Neuronal stem cell (in vitro differentiated cells): ENCODE measurements at regions not wholly inside any gene's neighbourhood (a gene's known extent, or its start where the extent isn't known, plus 50 kb on each side); places are given as distances from the start of the nearest gene placed in this dataset.

Experiments
- DNase-seq: peaks from one replicate; pipeline ENCODE4 v3.0.0-alpha.2; 2013; ENCODE audit warnings: low spot score
- H2AFZ ChIP-seq: one replicate; pipeline ENCODE4 v1.6.1; 2013; ENCODE audit warnings: mild to moderate bottlenecking, low read length, inconsistent platforms
- H2AK5ac ChIP-seq: 2 replicates; pipeline ENCODE4 v1.6.1; 2013; ENCODE audit warnings: low read depth, mild to moderate bottlenecking, inconsistent platforms, low read length, moderate library complexity, mixed read lengths
- H2BK120ac ChIP-seq: 2 replicates; pipeline ENCODE4 v1.6.1; 2013; ENCODE audit warnings: low read depth, mild to moderate bottlenecking, inconsistent platforms, low read length, moderate library complexity, mixed read lengths
- H2BK12ac ChIP-seq: one replicate; pipeline ENCODE4 v1.6.1; 2013; ENCODE audit warnings: low read length, inconsistent platforms
- H2BK15ac ChIP-seq: 2 replicates; pipeline ENCODE4 v1.6.1; 2013; ENCODE audit warnings: mild to moderate bottlenecking, low read length, inconsistent platforms, mixed read lengths
- H2BK5ac ChIP-seq: one replicate; pipeline ENCODE4 v1.6.1; 2013; ENCODE audit warnings: inconsistent platforms, mild to moderate bottlenecking, low read length, moderate library complexity
- H3K14ac ChIP-seq: one replicate; pipeline ENCODE4 v1.6.1; 2013; ENCODE audit warnings: low read length, inconsistent platforms
- H3K18ac ChIP-seq: 2 replicates; pipeline ENCODE4 v1.6.1; 2013; ENCODE audit warnings: low read length, inconsistent platforms
- H3K23ac ChIP-seq: 2 replicates; pipeline ENCODE4 v1.6.1; 2013; ENCODE audit warnings: low read depth, mild to moderate bottlenecking, mixed read lengths, low read length, inconsistent platforms; ENCODE audit not compliant: poor library complexity
- H3K27ac ChIP-seq: replicated peaks from 3 replicates; pipeline ENCODE4 v1.5.1; 2013; ENCODE audit warnings: low read length, inconsistent platforms
- H3K27me3 ChIP-seq, 3 experiments: 2 replicates each; pipeline ENCODE4 v1.6.1; 2013; ENCODE audit warnings: low read length in 3 of 3, mild to moderate bottlenecking in 2 of 3, inconsistent platforms in 1 of 3, low read depth in 1 of 3, mixed read lengths in 1 of 3, moderate library complexity in 1 of 3; ENCODE audit not compliant: control insufficient read depth in 3 of 3, insufficient read depth in 3 of 3
- H3K36me3 ChIP-seq, 2 donors: replicated peaks in 1 of 2; 2 replicates each; pipeline ENCODE4 v1.6.1; 2013; ENCODE audit warnings: low read length in 2 of 2; ENCODE audit not compliant: control insufficient read depth in 2 of 2, insufficient read depth in 2 of 2
- H3K4ac ChIP-seq: 2 replicates; pipeline ENCODE4 v1.6.1; 2013; ENCODE audit warnings: inconsistent platforms, mild to moderate bottlenecking, low read length, moderate library complexity
- H3K4me1 ChIP-seq, 2 donors: 1 replicate in 1 of 2; 2 replicates in 1 of 2; pipeline ENCODE4 v1.6.1; 2013; ENCODE audit warnings: low read length in 2 of 2, low read depth in 1 of 2; ENCODE audit not compliant: control insufficient read depth in 2 of 2, insufficient read depth in 1 of 2
- H3K4me2 ChIP-seq: one replicate; pipeline ENCODE4 v1.6.1; 2013; ENCODE audit warnings: mild to moderate bottlenecking, low read length, inconsistent platforms; ENCODE audit not compliant: insufficient read depth, poor library complexity, severe bottlenecking
- H3K4me3 ChIP-seq, 2 donors: 2 replicates each; pipeline ENCODE4 v1.5.1; 2013; ENCODE audit warnings: low read length in 2 of 2, mild to moderate bottlenecking in 2 of 2, inconsistent platforms in 1 of 2, moderate library complexity in 1 of 2
- H3K79me1 ChIP-seq: one replicate; pipeline ENCODE4 v1.6.1; 2013; ENCODE audit warnings: low read depth, mild to moderate bottlenecking, inconsistent platforms, low read length, moderate library complexity
- H3K9ac ChIP-seq: one replicate; pipeline ENCODE4 v1.6.1; 2013; ENCODE audit warnings: mild to moderate bottlenecking, low read depth, low read length, inconsistent platforms; ENCODE audit not compliant: poor library complexity
- H3K9me3 ChIP-seq, 2 donors: replicated peaks in 1 of 2; 2 replicates each; pipeline versions ENCODE3 to v1.6.1; 2013; ENCODE audit warnings: low read length in 2 of 2, mild to moderate bottlenecking in 2 of 2, inconsistent platforms in 1 of 2, low read depth in 1 of 2, mixed read lengths in 1 of 2, moderate library complexity in 1 of 2; ENCODE audit not compliant: control insufficient read depth in 2 of 2, insufficient read depth in 1 of 2
- H4K8ac ChIP-seq: one replicate; pipeline ENCODE4 v1.6.1; 2013; ENCODE audit warnings: low read depth, mild to moderate bottlenecking, inconsistent platforms, low read length, moderate library complexity
- H4K91ac ChIP-seq: one replicate; pipeline ENCODE4 v1.6.1; 2013; ENCODE audit warnings: low read length, low read depth, mild to moderate bottlenecking, inconsistent platforms; ENCODE audit not compliant: poor library complexity
- WGBS, 2 donors: extraction: QIAGEN DNeasy Blood & Tissue Kit; methylation state at CpG; one replicate each; pipeline ENCODE4 v1.1.7; 2013; ENCODE audit warnings: missing lambda C conversion rate in 2 of 2, mixed read lengths in 1 of 2; ENCODE audit not compliant: insufficient read length in 2 of 2, insufficient replicate concordance in 1 of 2; ENCODE audit errors: extremely low coverage in 2 of 2; 5-methylcytosine and 5-hydroxymethylcytosine counted together

DNA sequence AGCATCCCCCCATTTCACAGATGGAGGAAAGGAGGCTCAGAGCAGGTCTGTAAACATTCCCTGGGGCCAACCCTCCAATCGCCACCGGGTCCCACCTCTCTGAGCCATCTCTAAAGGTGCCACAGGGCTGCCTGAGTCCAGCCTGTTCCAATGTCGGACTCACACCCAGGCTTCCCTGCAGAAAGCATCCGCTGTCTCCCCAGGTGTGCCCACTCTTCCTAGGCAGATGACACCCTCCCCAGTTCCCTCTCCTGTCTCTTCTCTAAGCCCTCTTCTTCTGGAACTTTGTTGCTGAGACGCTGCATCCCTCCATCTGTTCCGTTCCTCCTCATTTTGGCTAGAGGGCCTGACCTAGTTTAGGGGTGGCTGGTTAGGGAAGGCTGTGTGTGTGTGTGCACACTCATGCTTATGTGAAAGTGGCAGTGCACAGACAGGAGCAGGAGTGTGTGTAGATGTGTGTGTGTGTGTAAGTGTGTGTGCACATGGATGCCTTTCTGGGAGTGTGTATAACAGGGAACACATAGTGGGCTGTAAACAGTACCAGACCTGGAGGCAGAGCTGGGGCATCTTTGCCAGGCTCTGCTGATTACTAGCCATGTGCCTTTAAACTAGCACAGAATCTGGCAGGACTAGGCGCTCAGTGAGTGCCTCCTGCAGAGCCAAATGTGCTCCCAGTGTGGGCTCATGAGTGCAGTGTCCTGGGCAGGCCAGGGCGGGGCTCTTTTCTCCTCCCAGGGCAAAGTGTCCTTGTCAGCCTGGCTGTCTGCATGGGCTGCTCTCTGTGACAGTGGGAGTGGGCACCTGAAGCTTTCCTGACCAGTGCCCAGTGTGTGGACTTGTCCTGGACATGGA lies 77.3 kb upstream of the NECTIN1 start:
- Histone ChIP-seq H3K4me2 (no peak overlapping the region), H3K23ac (no peak overlapping the region), H2AK5ac (no peak overlapping the region), H3K4ac (no peak overlapping the region), H3K18ac (no peak overlapping the region), H3K9ac (no peak overlapping the region), H3K4me3 (no peak overlapping the region), H3K27ac (no peak overlapping the region), H2BK12ac (no peak overlapping the region), H4K91ac (no peak overlapping the region), H3K27me3 (peaks cover 0 to 24% (median 1%) of the 10 kb centered on the region in 3 experiments), H2BK15ac (no peak overlapping the region), H3K14ac (no peak overlapping the region), H2AFZ (no peak overlapping the region), H3K9me3 (no peaks in the 10 kb centered on the region), H3K36me3 (no peaks in the 10 kb centered on the region), H2BK120ac (no peak overlapping the region), H2BK5ac (no peak overlapping the region), H3K4me1 (peaks cover 0 to 2% of the 10 kb centered on the region in 2 donors), H4K8ac (no peak overlapping the region), H3K79me1 (no peaks in the 10 kb centered on the region)
- no peak for DNase-seq
- no CpG with 5 or more reads among the region's 8 CpGs for WGBS, 2 donors

DNA sequence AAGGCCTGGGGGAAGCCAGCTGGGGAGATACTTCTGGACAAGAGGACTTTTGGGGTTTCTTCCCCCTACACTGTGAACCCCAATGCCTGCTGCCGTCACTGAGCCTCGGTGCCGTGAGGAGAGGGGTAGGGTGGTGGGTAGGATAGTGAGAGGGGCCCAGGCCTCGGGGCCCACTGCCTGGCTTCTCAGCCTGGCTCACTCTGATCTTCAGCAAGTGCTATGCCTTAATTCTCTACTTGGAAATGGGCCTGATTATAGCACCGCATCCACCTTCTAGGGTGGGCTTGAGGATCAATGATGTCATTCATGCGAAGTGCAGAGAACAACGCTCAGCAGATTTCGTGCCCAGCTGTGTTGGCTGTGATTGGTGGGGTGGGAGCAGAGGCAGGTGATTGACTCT lies 76.7 kb upstream of the NECTIN1 start:
- DNase-seq = no peak
- H3K9me3 ChIP-seq = no peaks in the 10 kb centered on the region
- H3K14ac ChIP-seq = no peak overlapping the region

GRCh38 chr11:119804698-119805097 lies 75.7 kb upstream of the NECTIN1 start:
- H3K18ac ChIP-seq = no peak overlapping the region
- no peak for DNase-seq
- no peak overlapping the region for H4K91ac ChIP-seq
- H3K79me1 ChIP-seq = no peaks in the 10 kb centered on the region
- H3K4me3 ChIP-seq = no peak overlapping the region
- no peak overlapping the region for H2BK5ac ChIP-seq
- no peak overlapping the region for H2BK12ac ChIP-seq
- no peak overlapping the region for H3K27ac ChIP-seq
- WGBS, 2 donors = no CpG with 5 or more reads among the region's 5 CpGs
- H3K9ac ChIP-seq = no peak overlapping the region
- H4K8ac ChIP-seq = no peak overlapping the region
- no peak overlapping the region for H2BK120ac ChIP-seq
- H3K4me2 ChIP-seq = no peak overlapping the region
- H3K14ac ChIP-seq = no peak overlapping the region
- H2AFZ ChIP-seq = no peak overlapping the region
- no peak overlapping the region for H2AK5ac ChIP-seq
- peaks cover 0 to 2% of the 10 kb centered on the region in 2 donors for H3K4me1 ChIP-seq
- no peak overlapping the region for H2BK15ac ChIP-seq
- peaks cover 0 to 21% (median 8%) of the 10 kb centered on the region in 3 experiments for H3K27me3 ChIP-seq
- H3K23ac ChIP-seq = no peak overlapping the region
- no peaks in the 10 kb centered on the region for H3K36me3 ChIP-seq
- H3K9me3 ChIP-seq = no peaks in the 10 kb centered on the region
- H3K4ac ChIP-seq = no peak overlapping the region

More for the DNA sequence above, 76.7 kb upstream of the NECTIN1 start:
- Histone ChIP-seq H3K36me3 (no peaks in the 10 kb centered on the region), H3K79me1 (no peaks in the 10 kb centered on the region), H2BK12ac (no peak overlapping the region), H3K4ac (no peak overlapping the region), H3K4me1 (peaks cover 0 to 2% of the 10 kb centered on the region in 2 donors), H4K8ac (no peak overlapping the region), H2AK5ac (no peak overlapping the region), H3K27me3 (peaks cover 0 to 24% (median 4%) of the 10 kb centered on the region in 3 experiments), H3K4me3 (no peak overlapping the region), H3K27ac (no peak overlapping the region), H2BK5ac (no peak overlapping the region), H4K91ac (no peak overlapping the region), H2BK15ac (no peak overlapping the region), H3K23ac (no peak overlapping the region), H2BK120ac (no peak overlapping the region), H3K4me2 (no peak overlapping the region), H2AFZ (no peak overlapping the region), H3K18ac (no peak overlapping the region), H3K9ac (no peak overlapping the region)
- WGBS, 2 donors = no CpG with 5 or more reads among the region's 8 CpGs

- Histone ChIP-seq H3K27ac (no peak overlapping the region), H3K9me3 (no peaks in the 10 kb centered on the region), H2BK15ac (no peak overlapping the region), H4K8ac (no peak overlapping the region), H3K23ac (no peak overlapping the region), H3K36me3 (no peaks in the 10 kb centered on the region), H2AFZ (no peak overlapping the region), H4K91ac (no peak overlapping the region), H2AK5ac (peak overlapping the region; percentile 11), H3K4me2 (no peak overlapping the region), H3K27me3 (peaks cover 0 to 25% (median 8%) of the 10 kb centered on the region in 3 experiments), H3K4me1 (no peaks in the 10 kb centered on the region), H2BK120ac (no peak overlapping the region), H2BK12ac (peak overlapping the region; percentile 24), H3K9ac (no peak overlapping the region), H3K4me3 (no peak overlapping the region), H3K14ac (no peak overlapping the region), H3K18ac (peak overlapping the region; percentile 15), H2BK5ac (no peak overlapping the region), H3K4ac (no peak overlapping the region), H3K79me1 (no peaks in the 10 kb centered on the region)
- WGBS, 2 donors = no CpG with 5 or more reads among the region's 6 CpGs
- no peak for DNase-seq
These were observed 74.8 kb upstream of the NECTIN1 start for GRCh38 chr11:119803726-119804294.
